ENCODE measurements at regions not wholly inside any gene's neighbourhood (a gene's known extent, or its start where the extent isn't known, plus 50 kb on each side); places are given as distances from the start of the nearest gene placed in this dataset.

GRCh38 chr5:67904366-67904765 lies 311.2 kb upstream of the PIK3R1 start:
- H2BK20ac ChIP-seq (ENCODE audit: low read depth, low read length, poor library complexity, severe bottlenecking), result no peak overlapping the region
- no peak overlapping the region for H2BK12ac ChIP-seq (ENCODE audit: insufficient read length, low read depth, low read length)
- no peak overlapping the region for H3K56ac ChIP-seq (ENCODE audit: insufficient read length, low read depth, low read length)
- TF ChIP-seq CTCF (conservative IDR thresholded peaks at IDR 0.05), result no peak
- no peaks in the 10 kb centered on the region for H3K36me3 Mint-ChIP-seq (ENCODE audit: insufficient read depth in 1 of 3, low read depth in 3 of 3)
- H3K79me1 ChIP-seq (ENCODE audit: insufficient read depth, low read depth, low read length, poor library complexity, severe bottlenecking), result no peaks in the 10 kb centered on the region
- H4K91ac ChIP-seq (ENCODE audit: insufficient read length, low read depth, low read length), result no peak overlapping the region
- H4K5ac ChIP-seq (ENCODE audit: insufficient read length, low read depth, low read length), result no peak overlapping the region
- H3T11ph ChIP-seq (ENCODE audit: low read length), result no peak overlapping the region
- H3K27me3 ChIP-seq (ENCODE audit: insufficient read depth, low read length), result no peaks in the 10 kb centered on the region
- H3K9me3 Mint-ChIP-seq, result no peaks in the 10 kb centered on the region
- H3K9ac ChIP-seq (ENCODE audit: extremely low read depth, insufficient read length, low read length), result no peak overlapping the region
- WGBS (ENCODE audit: extremely low coverage, insufficient read length, low lambda C conversion rate), result no CpG with 5 or more reads among the region's 2 CpGs
- H3K9me3 ChIP-seq (ENCODE audit: control insufficient read depth, low read depth, low read length), result no peaks in the 10 kb centered on the region
- H2AFZ ChIP-seq (ENCODE audit: low read length), result no peak overlapping the region
- no peak overlapping the region for H3K18ac ChIP-seq (ENCODE audit: insufficient read length, low read depth, low read length)
- no peaks in the 10 kb centered on the region for H3K79me2 ChIP-seq (ENCODE audit: insufficient read depth, low read length)
- H3K4me2 ChIP-seq (ENCODE audit: insufficient read depth, insufficient read length, low read length), result no peak overlapping the region
- H3K27ac Mint-ChIP-seq, result no peak overlapping the region
- no peak overlapping the region for H3K14ac ChIP-seq (ENCODE audit: insufficient read depth, low read length)
- no peak for DNase-seq
- no peaks in the 10 kb centered on the region for H3K27me3 Mint-ChIP-seq (ENCODE audit: low read depth)
- no peak overlapping the region for H3K23ac ChIP-seq (ENCODE audit: insufficient read length, low read depth, low read length)
- no peak overlapping the region for H2BK120ac ChIP-seq (ENCODE audit: low read depth, low read length, poor library complexity, severe bottlenecking)
- no peak overlapping the region for H3K4ac ChIP-seq (ENCODE audit: low read depth, low read length)
- no peak overlapping the region for H2AK5ac ChIP-seq (ENCODE audit: insufficient read length, low read length)
- no peak overlapping the region for H2BK5ac ChIP-seq (ENCODE audit: insufficient read length, low read length)
- H4K20me1 ChIP-seq (ENCODE audit: control insufficient read depth, insufficient read depth, insufficient read length), result no peaks in the 10 kb centered on the region
- no peaks in the 10 kb centered on the region for H3K23me2 ChIP-seq (ENCODE audit: insufficient read length, low read depth, low read length, poor library complexity, severe bottlenecking)
- H2BK15ac ChIP-seq (ENCODE audit: low read depth, low read length), result no peak overlapping the region
- H3K27ac ChIP-seq (ENCODE audit: insufficient read length, low read depth, low read length), result no peak overlapping the region
- no peaks in the 10 kb centered on the region for H3K4me1 ChIP-seq (ENCODE audit: insufficient read depth, low read length)
- H3K4me1 Mint-ChIP-seq, result no peaks in the 10 kb centered on the region
- no peak overlapping the region for H4K8ac ChIP-seq (replicated peaks; ENCODE audit: insufficient read length, low read depth, low read length)
- no peak overlapping the region for H3K4me3 Mint-ChIP-seq
